T-cell (primary cell): ENCODE measurements at regions not wholly inside any gene's neighbourhood (a gene's known extent, or its start where the extent isn't known, plus 50 kb on each side); places are given as distances from the start of the nearest gene placed in this dataset.

Source experiments
- ATAC-seq, 4 experiments: fragments of 200-7000 bp in 3 of 4; fragments of 150-1000 bp in 1 of 4; cut with Tn5 transposase; replicated peaks in 1 of 4; 1 replicate in 3 of 4; 2 replicates in 1 of 4; pipeline ENCODE4 v1.10.0; 2021; ENCODE audit warnings: moderate library complexity in 3 of 4, mild to moderate bottlenecking in 2 of 4, moderate number of reproducible peaks in 1 of 4
- CTCF ChIA-PET, 2 donors: fragments of 300-600 bp; sonication (Branson Sonifier 250); formaldehyde crosslinking; loops; one replicate each; lab custom pipeline; 2022; ENCODE audit warnings: antibody characterized with exemption in 2 of 2; lab: Charles Lee
- POLR2A ChIA-PET, 2 donors: fragments of 300-600 bp; sonication (Branson Sonifier 250); formaldehyde crosslinking; loops; one replicate each; lab custom pipeline; 2022; ENCODE audit warnings: antibody characterized with exemption in 2 of 2; lab: Charles Lee
- DNase-seq, 35 experiments: peaks; one replicate each; pipeline versions ENCODE4 v3.0.0 to v3.0.0-alpha.2; 2013 to 2023
- H3K27ac ChIP-seq: one replicate; pipeline ENCODE4 v1.5.1; 2013; ENCODE audit warnings: low read length
- H3K27me3 ChIP-seq, 2 experiments: replicated peaks in 1 of 2; 1 replicate in 1 of 2; 2 replicates in 1 of 2; pipeline versions ENCODE4 v1.6.1 to v1.7.0; 2013; ENCODE audit warnings: low read length in 1 of 2, mixed read lengths in 1 of 2; ENCODE audit not compliant: control insufficient read depth in 2 of 2, insufficient read depth in 2 of 2; ENCODE audit errors: extremely low read depth in 1 of 2
- H3K36me3 ChIP-seq, 2 donors: 1 replicate in 1 of 2; 2 replicates in 1 of 2; pipeline versions ENCODE4 v1.6.1 to v1.7.0; 2013; ENCODE audit warnings: low read length in 1 of 2; ENCODE audit not compliant: control insufficient read depth in 2 of 2, insufficient read depth in 1 of 2; ENCODE audit errors: extremely low read depth in 1 of 2
- H3K4me1 ChIP-seq, 2 experiments: 1 replicate in 1 of 2; 2 replicates in 1 of 2; pipeline versions ENCODE4 v1.6.1 to v1.7.0; 2013; ENCODE audit warnings: low read length in 2 of 2, mixed read lengths in 1 of 2; ENCODE audit not compliant: insufficient read depth in 2 of 2, control insufficient read depth in 1 of 2; ENCODE audit errors: extremely low read depth in 1 of 2
- H3K4me3 ChIP-seq, 2 donors: 1 replicate in 1 of 2; 2 replicates in 1 of 2; pipeline versions ENCODE4 v1.5.1 to v1.7.0; 2013; ENCODE audit warnings: mild to moderate bottlenecking in 2 of 2, low read length in 1 of 2, moderate library complexity in 1 of 2; ENCODE audit not compliant: control insufficient read depth in 1 of 2; ENCODE audit errors: extremely low read depth in 1 of 2
- H3K9me3 ChIP-seq: 2 replicates; pipeline ENCODE4 v1.7.0; 2013
- H3K27ac Mint-ChIP-seq, 2 donors: one replicate each; pipeline ENCODE4 v1.8.0; 2020 to 2021; ENCODE audit warnings: mild to moderate bottlenecking in 2 of 2, mixed read lengths in 2 of 2
- H3K27me3 Mint-ChIP-seq, 2 donors: one replicate each; pipeline ENCODE4 v1.8.0; 2021 to 2022; ENCODE audit warnings: mixed read lengths in 2 of 2
- H3K36me3 Mint-ChIP-seq: one replicate; pipeline ENCODE4 v1.8.0; 2021; ENCODE audit warnings: mixed read lengths
- H3K4me1 Mint-ChIP-seq, 3 donors: one replicate each; pipeline ENCODE4 v1.8.0; 2020 to 2022; ENCODE audit warnings: mixed read lengths in 3 of 3, mild to moderate bottlenecking in 1 of 3
- H3K4me3 Mint-ChIP-seq, 3 donors: one replicate each; pipeline ENCODE4 v1.8.0; 2020 to 2022; ENCODE audit warnings: mild to moderate bottlenecking in 3 of 3, mixed read lengths in 3 of 3, moderate library complexity in 3 of 3
- H3K9me3 Mint-ChIP-seq, 3 donors: one replicate each; pipeline ENCODE4 v1.8.0; 2020 to 2022; ENCODE audit warnings: mixed read lengths in 3 of 3
- WGBS: methylation state at CpG from one replicate; pipeline ENCODE4 v1.1.5; 2013; ENCODE audit warnings: missing lambda C conversion rate; ENCODE audit not compliant: insufficient coverage; 5-methylcytosine and 5-hydroxymethylcytosine counted together

DNA sequence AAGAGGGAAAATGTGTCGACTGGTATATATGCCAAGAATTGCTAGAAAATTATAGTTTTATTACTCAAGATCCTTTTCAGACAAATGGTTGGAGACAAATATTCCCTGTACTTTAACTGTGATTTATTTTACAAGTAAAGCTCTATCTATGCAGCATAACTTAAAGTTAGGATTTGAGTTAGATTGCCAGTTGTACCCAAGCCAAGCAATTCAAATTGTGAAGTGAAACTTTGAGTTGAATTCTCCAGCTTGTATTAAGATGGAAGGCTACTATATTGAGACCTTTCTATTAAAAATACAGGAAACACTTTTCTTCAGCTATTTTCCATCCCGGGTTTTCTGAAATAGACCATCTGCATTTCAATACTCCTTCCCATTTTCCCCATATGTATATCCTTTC lies 333.1 kb upstream of the RBMS3 start:
- no peak overlapping the region for H3K27ac ChIP-seq
- ChIA-PET CTCF (no interaction called here), POLR2A (no interaction called here)
- no peaks in the 10 kb centered on the region for H3K27me3 ChIP-seq
- Mint-ChIP-seq H3K27me3 (no peaks in the 10 kb centered on the region), H3K4me1 (no peaks in the 10 kb centered on the region), H3K4me3 (no peak overlapping the region), H3K9me3 (no peaks in the 10 kb centered on the region), H3K27ac (no peak overlapping the region), H3K36me3 (no peaks in the 10 kb centered on the region)
- no peaks in the 10 kb centered on the region for H3K36me3 ChIP-seq
- H3K4me1 ChIP-seq = no peaks in the 10 kb centered on the region
- H3K4me3 ChIP-seq = no peak overlapping the region
- no peak for ATAC-seq
- no peaks in the 10 kb centered on the region for H3K9me3 ChIP-seq
- no CpG with 5 or more reads among the region's 2 CpGs for WGBS
- DNase-seq = no peak

GRCh38 chr3:28948685-28949084 lies 332.2 kb upstream of the RBMS3 start:
- no peak overlapping the region for H3K4me3 Mint-ChIP-seq
- H3K9me3 Mint-ChIP-seq = no peaks in the 10 kb centered on the region
- no peaks in the 10 kb centered on the region for H3K9me3 ChIP-seq
- no peak overlapping the region for H3K27ac ChIP-seq
- DNase-seq (no peak), ATAC-seq (no peak)
- no peaks in the 10 kb centered on the region for H3K4me1 ChIP-seq
- H3K27ac Mint-ChIP-seq = no peak overlapping the region
- no peaks in the 10 kb centered on the region for H3K27me3 ChIP-seq
- ChIA-PET POLR2A (no interaction called here), CTCF (no interaction called here)
- H3K27me3 Mint-ChIP-seq = no peaks in the 10 kb centered on the region
- no peaks in the 10 kb centered on the region for H3K36me3 ChIP-seq
- H3K4me3 ChIP-seq = no peak overlapping the region
- no peaks in the 10 kb centered on the region for H3K4me1 Mint-ChIP-seq
- H3K36me3 Mint-ChIP-seq = no peaks in the 10 kb centered on the region

DNA sequence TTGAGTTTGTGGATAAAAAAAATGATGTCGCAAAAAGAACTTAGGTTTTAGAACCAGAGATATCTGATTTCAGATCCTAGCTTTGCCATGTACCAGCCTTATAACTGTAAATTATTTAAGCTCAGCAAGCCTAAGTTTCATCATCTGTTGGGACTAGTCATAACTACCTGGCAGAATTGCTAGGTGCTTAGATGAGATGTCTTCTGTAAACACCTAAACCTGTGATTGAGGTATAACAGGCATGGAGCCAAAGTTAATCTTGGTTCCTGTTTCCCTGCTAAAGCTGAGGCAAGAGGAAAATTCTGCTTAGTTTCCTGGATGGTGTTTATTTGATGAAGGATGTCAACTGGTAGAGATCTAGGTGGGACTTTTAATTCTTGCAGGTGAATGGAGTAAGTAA lies 331.3 kb upstream of the RBMS3 start:
- ChIA-PET POLR2A (no interaction called here), CTCF (no interaction called here)
- H3K27ac ChIP-seq = no peak overlapping the region
- no peaks in the 10 kb centered on the region for H3K9me3 ChIP-seq
- H3K9me3 Mint-ChIP-seq = no peaks in the 10 kb centered on the region
- H3K4me3 Mint-ChIP-seq = no peak overlapping the region
- no peak overlapping the region for H3K4me3 ChIP-seq
- no peak for ATAC-seq
- H3K36me3 ChIP-seq = no peaks in the 10 kb centered on the region
- no peak overlapping the region for H3K27ac Mint-ChIP-seq
- no peaks in the 10 kb centered on the region for H3K36me3 Mint-ChIP-seq
- H3K27me3 ChIP-seq = no peaks in the 10 kb centered on the region
- no peaks in the 10 kb centered on the region for H3K27me3 Mint-ChIP-seq
- DNase-seq = no peak
- no peaks in the 10 kb centered on the region for H3K4me1 Mint-ChIP-seq
- no peaks in the 10 kb centered on the region for H3K4me1 ChIP-seq
- no CpG with 5 or more reads among the region's 1 CpG for WGBS

GRCh38 chr3:28950614-28951013 lies 330.3 kb upstream of the RBMS3 start:
- H3K27me3 Mint-ChIP-seq = no peaks in the 10 kb centered on the region
- no peak overlapping the region for H3K27ac Mint-ChIP-seq
- ChIA-PET POLR2A (no interaction called here), CTCF (no interaction called here)
- no peaks in the 10 kb centered on the region for H3K4me1 ChIP-seq
- ATAC-seq (no peak), DNase-seq (no peak)
- no peaks in the 10 kb centered on the region for H3K27me3 ChIP-seq
- H3K4me1 Mint-ChIP-seq = no peaks in the 10 kb centered on the region
- H3K36me3 Mint-ChIP-seq = no peaks in the 10 kb centered on the region
- no peak overlapping the region for H3K4me3 Mint-ChIP-seq
- H3K27ac ChIP-seq = no peak overlapping the region
- H3K36me3 ChIP-seq = no peaks in the 10 kb centered on the region
- no peak overlapping the region for H3K4me3 ChIP-seq
- H3K9me3 Mint-ChIP-seq = no peaks in the 10 kb centered on the region
- H3K9me3 ChIP-seq = no peaks in the 10 kb centered on the region

- no peak overlapping the region for H3K27ac Mint-ChIP-seq
- no peaks in the 10 kb centered on the region for H3K27me3 Mint-ChIP-seq
- H3K9me3 Mint-ChIP-seq = no peaks in the 10 kb centered on the region
- no peaks in the 10 kb centered on the region for H3K36me3 ChIP-seq
- no peak for DNase-seq
- no peak overlapping the region for H3K27ac ChIP-seq
- no peak overlapping the region for H3K4me3 ChIP-seq
- no peak for ATAC-seq
- H3K9me3 ChIP-seq = no peaks in the 10 kb centered on the region
- no peaks in the 10 kb centered on the region for H3K36me3 Mint-ChIP-seq
- H3K4me1 Mint-ChIP-seq = no peaks in the 10 kb centered on the region
- H3K4me3 Mint-ChIP-seq = no peak overlapping the region
- H3K27me3 ChIP-seq = no peaks in the 10 kb centered on the region
- H3K4me1 ChIP-seq = no peaks in the 10 kb centered on the region
- WGBS = no CpG with 5 or more reads among the region's 4 CpGs
- POLR2A ChIA-PET = no interaction called here
- CTCF ChIA-PET = no interaction called here
Observed at GRCh38 chr3:28951772-28952556, 328.9 kb upstream of the RBMS3 start.

DNA sequence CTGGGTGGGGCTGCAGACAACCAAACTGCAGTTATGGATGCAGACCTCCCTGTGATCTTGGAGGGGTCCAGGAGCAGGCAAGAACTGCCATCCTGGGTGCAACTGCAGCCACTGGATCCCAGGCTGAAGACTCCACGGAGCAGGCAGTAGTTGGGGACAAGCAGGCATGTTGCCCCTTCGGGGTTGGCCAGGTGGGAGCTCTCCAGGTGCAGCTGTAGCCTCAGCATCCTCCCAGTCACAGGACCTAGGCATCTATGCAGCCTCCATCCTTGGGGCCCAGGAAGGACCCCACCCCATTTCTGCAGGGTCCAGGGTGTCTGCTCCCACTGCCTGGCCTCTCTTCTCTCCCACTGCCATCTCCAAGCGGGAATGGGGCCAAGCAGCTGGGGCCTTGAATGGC lies 322.2 kb upstream of the RBMS3 start:
- Mint-ChIP-seq H3K36me3 (no peaks in the 10 kb centered on the region), H3K4me3 (no peak overlapping the region), H3K27ac (no peak overlapping the region), H3K9me3 (peaks cover 0 to 6% (median 0%) of the 10 kb centered on the region in 3 donors), H3K4me1 (no peaks in the 10 kb centered on the region), H3K27me3 (no peaks in the 10 kb centered on the region)
- Histone ChIP-seq H3K27me3 (peaks cover 0 to 7% of the 10 kb centered on the region in 2 experiments), H3K36me3 (no peaks in the 10 kb centered on the region), H3K4me1 (no peaks in the 10 kb centered on the region), H3K9me3 (no peaks in the 10 kb centered on the region), H3K27ac (no peak overlapping the region), H3K4me3 (no peak overlapping the region)
- POLR2A ChIA-PET = no interaction called here
- ATAC-seq (no peak), DNase-seq (no peak)
- WGBS = 77% methylated on average over 3 of the region's 3 CpGs
- CTCF ChIA-PET = no interaction called here

GRCh38 chr3:28971156-28971555 lies 309.7 kb upstream of the RBMS3 start:
- H3K27me3 ChIP-seq = no peaks in the 10 kb centered on the region
- Mint-ChIP-seq H3K9me3 (peaks cover 19 to 41% (median 24%) of the 10 kb centered on the region in 3 donors), H3K4me3 (no peak overlapping the region), H3K36me3 (no peaks in the 10 kb centered on the region), H3K27me3 (peaks cover 0 to 5% of the 10 kb centered on the region in 2 donors), H3K4me1 (no peaks in the 10 kb centered on the region), H3K27ac (no peak overlapping the region)
- CTCF ChIA-PET = no interaction called here
- DNase-seq (no peak), ATAC-seq (no peak)
- H3K4me3 ChIP-seq = no peak overlapping the region
- WGBS = no CpG with 5 or more reads among the region's 3 CpGs
- no peaks in the 10 kb centered on the region for H3K9me3 ChIP-seq
- no peak overlapping the region for H3K27ac ChIP-seq
- H3K36me3 ChIP-seq = no peaks in the 10 kb centered on the region
- POLR2A ChIA-PET = no interaction called here
- no peaks in the 10 kb centered on the region for H3K4me1 ChIP-seq
